Left colon (tissue), 2 donors: ENCODE measurements at regions not wholly inside any gene's neighbourhood (a gene's known extent, or its start where the extent isn't known, plus 50 kb on each side); places are given as distances from the start of the nearest gene placed in this dataset.

Experiments
- ATAC-seq: fragments of 200-7000 bp; cut with Tn5 transposase; one replicate; pipeline ENCODE4 v1.9.1; 2020; ENCODE audit warnings: mild to moderate bottlenecking, moderate library complexity
- DNase-seq, 2 donors: peaks; one replicate each; pipeline ENCODE4 v3.0.0-alpha.2; 2020
- intact Hi-C, 2 donors: fragments of 100-400 bp; cut with DNase I in 1 of 2; cut with micrococcal nuclease in 1 of 2; formaldehyde crosslinking; loops; one replicate each; pipeline versions ENCODE4 v1.11.2 to v1.14.0; 2022; cut with DNase I, micrococcal nuclease
- donor health status: DM: no; HTN: no; CAD: no.
- donor health status: DM: yes; HTN: yes; CAD: no.

GRCh38 chr5:92992073-92992472 lies 588.9 kb downstream of the NR2F1-AS1 start:
- intact Hi-C loops: no loop called here
- no peak for DNase-seq
- ATAC-seq: no peak

- ATAC-seq: no peak
Measured at GRCh38 chr5:92991581-92992067, 589.4 kb downstream of the NR2F1-AS1 start.

DNA sequence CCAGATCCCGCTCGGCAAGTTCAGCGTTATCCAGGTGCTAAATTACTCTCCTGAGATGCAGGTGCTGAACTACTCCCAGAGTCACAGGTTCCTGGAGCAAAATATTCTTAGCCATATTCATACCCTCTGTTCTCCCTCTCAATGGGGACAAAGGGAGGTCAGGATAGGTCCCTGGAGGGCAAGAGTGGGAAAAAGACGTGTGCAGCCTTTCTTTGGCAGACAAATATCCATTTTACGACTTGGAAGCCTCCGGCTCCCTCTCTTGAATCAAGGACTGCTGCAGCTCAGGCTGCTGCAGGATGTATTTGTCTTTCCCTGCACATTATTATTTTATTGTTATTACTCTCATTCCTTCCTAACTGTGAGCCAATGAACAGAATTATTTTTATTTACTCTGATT lies 590.2 kb downstream of the NR2F1-AS1 start:
- intact Hi-C loops: no loop called here
- no peak for ATAC-seq
- DNase-seq: no peak

More at GRCh38 chr5:92991581-92992067, 589.4 kb downstream of the NR2F1-AS1 start:
- intact Hi-C loops: no loop called here
- no peak for DNase-seq

- intact Hi-C loops: no loop called here
- DNase-seq (no peak), ATAC-seq (no peak)
Measured at GRCh38 chr5:92981001-92981400, 600.0 kb downstream of the NR2F1-AS1 start.

- intact Hi-C loops: no loop called here
- ATAC-seq: no peak
- DNase-seq: no peak
Measured at GRCh38 chr5:92980491-92980890, 600.5 kb downstream of the NR2F1-AS1 start.

- ATAC-seq (no peak), DNase-seq (no peak)
- intact Hi-C loops: no loop called here
Measured at GRCh38 chr5:92979716-92980115, 601.3 kb downstream of the NR2F1-AS1 start.

GRCh38 chr5:92977846-92978540 lies 603.0 kb downstream of the NR2F1-AS1 start:
- ATAC-seq (no peak), DNase-seq (no peak)
- intact Hi-C loops: no loop called here

DNA sequence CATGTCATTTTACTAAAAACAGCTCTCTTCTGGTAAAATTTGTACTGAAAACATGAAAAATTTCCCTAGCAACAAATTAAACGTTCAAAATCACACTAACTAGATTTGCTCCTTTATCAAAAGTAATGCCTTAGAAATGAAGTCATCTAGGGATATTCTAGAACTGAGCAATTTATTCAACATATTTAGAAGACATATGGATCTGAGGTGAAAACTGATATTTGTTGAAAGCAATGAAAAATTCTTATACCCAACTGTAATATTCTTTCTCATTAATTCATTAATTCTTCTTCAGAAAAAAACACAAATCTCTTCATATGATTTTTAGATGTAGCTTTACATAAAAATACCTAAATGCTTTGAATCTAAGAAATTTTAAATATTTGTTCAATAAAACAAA lies 604.9 kb downstream of the NR2F1-AS1 start:
- DNase-seq (no peak), ATAC-seq (no peak)
- intact Hi-C loops: no loop called here

DNA sequence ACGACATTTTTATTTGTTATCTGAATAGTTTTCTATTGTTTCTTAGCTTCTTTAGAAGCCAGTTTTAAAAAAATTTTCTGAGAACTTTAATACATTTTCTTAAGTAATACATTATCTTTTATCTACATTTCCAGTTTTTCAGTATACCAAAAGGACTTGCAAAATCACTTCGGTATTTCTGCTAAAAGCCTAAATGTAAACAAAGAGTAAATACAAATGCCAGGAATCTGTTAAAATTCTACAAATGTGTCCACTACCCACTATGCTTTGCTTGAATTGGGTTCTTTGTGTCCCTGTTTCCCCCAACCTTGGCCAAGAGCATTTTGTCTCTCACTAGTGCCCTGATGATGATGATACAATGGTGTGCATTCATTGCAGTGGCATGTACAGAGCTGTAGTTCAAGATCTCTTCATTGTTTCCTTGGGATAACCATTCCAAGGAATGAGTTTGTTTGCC lies 611.2 kb downstream of the NR2F1-AS1 start:
- ATAC-seq: no peak
- intact Hi-C loops: no loop called here

DNA sequence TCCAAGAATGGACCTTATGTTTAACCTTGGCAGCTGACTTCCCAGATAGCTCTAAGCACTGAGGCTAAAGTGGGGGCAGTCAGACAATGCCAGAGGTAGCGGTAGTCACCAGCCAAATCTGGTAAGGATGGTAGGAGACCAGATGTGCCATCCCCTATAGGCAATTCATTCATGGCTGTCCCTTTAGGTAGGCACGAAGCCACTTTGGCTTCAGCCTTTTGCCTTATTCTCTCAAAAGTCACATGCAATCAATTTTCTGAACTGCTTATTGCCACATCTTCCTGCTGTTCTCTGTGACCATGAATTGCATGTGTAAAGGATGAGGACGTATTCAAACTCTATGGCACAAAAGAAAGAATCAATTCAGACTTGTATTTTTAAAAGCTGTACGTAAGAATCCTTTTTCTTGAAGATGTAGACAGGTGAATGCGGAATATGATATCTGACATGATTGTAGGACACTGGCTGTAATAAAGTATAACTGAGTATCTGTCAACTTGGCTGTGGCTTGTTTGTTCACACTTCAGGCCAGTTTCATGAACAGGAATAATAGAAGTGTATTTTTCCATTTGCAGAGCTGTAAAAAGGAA lies 611.7 kb downstream of the NR2F1-AS1 start:
- ATAC-seq (no peak), DNase-seq (no peak)
- intact Hi-C loops: no loop called here

More for the DNA sequence above, 611.2 kb downstream of the NR2F1-AS1 start:
- no peak for DNase-seq

DNA sequence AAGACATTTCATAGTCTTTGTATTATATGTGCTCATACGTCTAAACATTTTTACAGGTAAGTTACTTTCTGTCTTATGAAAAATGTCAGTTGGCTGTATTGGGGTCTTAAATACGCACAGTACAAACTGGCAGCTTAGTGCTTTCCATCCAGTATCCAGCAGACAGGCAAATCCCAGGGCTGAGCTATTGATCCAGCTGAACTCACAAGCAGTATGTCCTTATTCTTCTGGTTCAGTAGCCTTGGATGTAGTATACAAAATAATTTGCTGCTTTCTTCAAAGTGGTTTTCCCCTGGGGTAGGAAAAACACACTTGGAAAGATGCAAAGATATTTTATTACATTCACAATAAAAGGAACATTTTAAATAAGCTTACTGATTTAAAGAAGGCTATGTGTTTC lies 617.2 kb downstream of the NR2F1-AS1 start:
- ATAC-seq: no peak
- intact Hi-C loops: no loop called here
- DNase-seq: no peak

GRCh38 chr5:92962752-92963151 lies 618.3 kb downstream of the NR2F1-AS1 start:
- ATAC-seq (no peak), DNase-seq (no peak)
- intact Hi-C loops: no loop called here

DNA sequence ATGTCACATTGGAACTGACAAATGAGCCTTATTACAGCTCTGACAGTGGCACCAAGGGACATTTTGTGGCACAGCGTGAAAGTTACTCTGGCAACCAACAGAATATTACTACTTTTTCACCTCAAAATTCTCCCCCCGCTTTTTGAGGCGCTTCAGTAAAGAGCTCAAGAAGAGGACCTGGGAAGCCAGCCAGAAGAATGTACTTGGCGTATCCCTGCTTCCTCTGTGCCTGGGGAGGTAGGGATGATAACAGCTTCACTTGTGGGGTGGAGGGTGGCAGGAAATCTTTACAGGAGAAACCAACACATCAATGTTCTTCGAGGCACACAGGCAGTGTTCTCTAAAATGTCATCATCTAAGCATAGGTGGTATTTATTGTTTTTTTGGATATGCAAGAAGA lies 624.1 kb downstream of the NR2F1-AS1 start:
- intact Hi-C loops: no loop called here
- no peak for ATAC-seq
- no peak for DNase-seq

GRCh38 chr5:92952243-92952642 lies 628.8 kb downstream of the NR2F1-AS1 start:
- DNase-seq (no peak), ATAC-seq (no peak)
- intact Hi-C loops: no loop called here

DNA sequence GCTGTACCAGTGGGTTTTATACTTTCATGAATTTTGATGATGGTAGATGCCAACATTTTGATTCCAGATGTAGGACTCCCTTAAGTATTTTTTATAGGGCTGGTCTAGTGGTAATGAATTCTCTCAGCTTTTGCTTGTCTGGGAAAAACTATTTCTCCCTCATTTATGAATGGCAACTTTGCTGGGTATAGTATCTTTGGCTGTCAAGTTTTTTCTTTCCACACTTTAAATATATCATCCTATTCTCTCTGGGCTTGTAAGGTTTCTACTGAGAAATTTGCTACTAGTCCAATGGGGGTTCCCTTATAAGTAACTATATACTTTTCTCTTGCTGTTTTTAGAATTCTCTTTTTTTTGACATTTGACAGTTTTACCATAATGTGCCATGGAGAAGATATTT lies 629.3 kb downstream of the NR2F1-AS1 start:
- ATAC-seq (no peak), DNase-seq (no peak)
- intact Hi-C loops: no loop called here

DNA sequence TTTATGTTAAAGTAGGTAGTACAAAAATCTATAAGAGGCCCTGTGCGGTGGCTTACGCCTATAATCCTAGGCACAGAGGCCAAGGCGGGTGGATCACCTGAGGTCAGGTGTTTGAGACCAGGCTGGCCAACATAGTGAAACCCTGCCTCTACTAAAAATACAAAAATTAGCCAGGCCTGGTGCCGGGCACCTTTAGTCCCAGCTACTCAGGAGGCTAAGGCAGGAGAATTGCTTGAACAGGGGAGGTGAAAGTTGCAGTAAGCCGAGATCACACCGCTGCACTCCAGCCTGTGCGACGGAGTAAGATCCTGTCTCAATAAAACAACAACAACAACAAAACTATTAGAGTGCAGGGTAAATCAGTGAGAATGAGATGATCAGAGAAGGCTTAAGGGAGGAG lies 634.5 kb downstream of the NR2F1-AS1 start:
- intact Hi-C loops: no loop called here
- DNase-seq: no peak
- ATAC-seq: no peak

GRCh38 chr5:92945605-92946097 lies 635.4 kb downstream of the NR2F1-AS1 start:
- no peak for DNase-seq
- intact Hi-C loops: no loop called here
- ATAC-seq: no peak

DNA sequence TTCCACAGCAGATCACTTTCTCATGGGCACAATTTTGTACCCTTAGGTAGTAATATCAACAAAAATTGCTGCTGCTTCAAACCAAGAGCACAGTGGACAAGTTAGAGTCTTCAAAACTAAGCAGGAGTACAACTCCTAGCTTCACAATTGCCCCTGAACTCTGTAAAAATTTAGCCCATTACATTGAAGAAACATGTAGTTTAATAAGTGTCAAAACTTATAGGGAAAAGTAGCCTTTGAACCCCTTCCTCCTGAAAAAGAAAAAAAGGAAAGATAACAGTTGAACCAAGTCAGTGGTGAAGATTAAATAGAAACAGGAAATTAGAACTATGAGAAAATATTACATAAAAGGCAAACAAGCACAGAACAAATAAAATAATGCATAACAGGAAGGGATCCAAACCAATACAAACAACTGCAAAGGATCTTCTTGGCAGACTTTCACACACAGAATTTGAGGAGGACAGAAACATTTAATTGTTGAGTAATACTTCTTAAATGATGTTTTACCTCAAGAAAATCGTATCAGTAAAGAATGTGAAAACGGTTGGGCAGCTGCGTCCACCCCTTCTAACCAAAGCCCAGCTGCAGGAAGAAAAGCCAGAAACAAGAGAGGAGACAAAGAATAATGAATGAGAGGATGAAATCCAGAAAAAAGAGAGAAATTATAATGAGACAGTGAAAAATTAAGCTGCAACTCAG lies 636.0 kb downstream of the NR2F1-AS1 start:
- ATAC-seq: no peak
- DNase-seq: no peak
- intact Hi-C loops: no loop called here

DNA sequence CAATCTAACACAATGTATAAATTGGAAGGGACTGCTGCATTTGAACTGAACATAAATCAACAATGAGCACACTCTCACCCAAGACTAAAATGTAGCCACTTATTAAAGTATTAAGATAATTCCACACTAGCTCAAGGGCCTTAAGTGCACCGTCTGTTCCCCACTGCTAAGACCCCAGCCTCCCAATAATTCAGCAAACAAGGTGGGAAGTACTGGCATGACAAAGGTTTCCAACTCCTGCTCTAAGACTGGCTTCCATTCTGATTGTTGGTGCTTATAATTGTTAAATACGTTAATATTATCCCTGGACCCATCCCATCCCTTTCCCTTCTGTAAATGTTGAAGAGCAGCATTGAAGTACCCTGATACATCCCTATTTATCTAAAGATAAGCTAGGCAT lies 636.7 kb downstream of the NR2F1-AS1 start:
- intact Hi-C loops: no loop called here
- DNase-seq: no peak
- no peak for ATAC-seq

DNA sequence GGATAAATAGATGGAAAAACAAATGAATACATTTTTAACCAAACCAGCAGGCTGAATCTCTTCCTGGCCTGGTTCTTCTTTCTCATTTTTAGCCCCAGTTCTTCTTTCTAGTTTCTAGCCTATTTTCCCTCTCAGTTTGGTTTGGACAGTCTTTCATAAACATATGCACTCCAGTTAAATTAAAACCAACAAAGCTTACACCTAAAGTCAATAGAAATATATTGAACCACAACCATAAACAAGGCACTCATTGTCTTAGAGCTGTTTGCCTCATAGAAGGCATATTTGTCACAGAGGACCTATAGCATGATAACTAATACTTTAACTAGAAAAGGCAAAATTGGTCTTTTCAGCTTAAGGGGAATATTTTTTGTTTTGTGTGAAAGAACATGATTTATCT lies 638.3 kb downstream of the NR2F1-AS1 start:
- intact Hi-C loops: no loop called here
- ATAC-seq: no peak
- DNase-seq: no peak
